ENCODE measurements at regions not wholly inside any gene's neighbourhood (a gene's known extent, or its start where the extent isn't known, plus 50 kb on each side); places are given as distances from the start of the nearest gene placed in this dataset.

GRCh38 chr12:13592063-13592942 lies 389.1 kb downstream of the GRIN2B start:
- no peak overlapping the region for H3K27ac ChIP-seq
- DNase-seq: no peak
- ATAC-seq: no peak
- no peak for TF ChIP-seq CTCF (IDR thresholded peaks at IDR 0.05)
- H3K4me1 ChIP-seq: no peaks in the 10 kb centered on the region
- WGBS, 3 donors: 85 to 93% (median 87%) methylated on average over 3 of the region's 3 CpGs
- H3K4me3 ChIP-seq: no peak overlapping the region
- intact Hi-C loops (cut with DNase I): no loop called here
- H3K9me3 ChIP-seq: no peaks in the 10 kb centered on the region
- H3K27me3 ChIP-seq (ENCODE audit: insufficient read depth in 3 of 3, low read length in 2 of 3): no peaks in the 10 kb centered on the region
- H3K36me3 ChIP-seq (ENCODE audit: insufficient read depth in 1 of 2, low read depth in 1 of 2): no peaks in the 10 kb centered on the region

GRCh38 chr12:13591488-13591887 lies 389.9 kb downstream of the GRIN2B start:
- intact Hi-C loops (cut with DNase I): no loop called here
- H3K27ac ChIP-seq: no peak overlapping the region
- no peaks in the 10 kb centered on the region for H3K27me3 ChIP-seq (ENCODE audit: insufficient read depth in 3 of 3, low read length in 2 of 3)
- no peaks in the 10 kb centered on the region for H3K36me3 ChIP-seq (ENCODE audit: insufficient read depth in 1 of 2, low read depth in 1 of 2)
- H3K9me3 ChIP-seq: no peaks in the 10 kb centered on the region
- DNase-seq: no peak
- no peak overlapping the region for H3K4me3 ChIP-seq
- ATAC-seq: no peak
- no peaks in the 10 kb centered on the region for H3K4me1 ChIP-seq
- TF ChIP-seq CTCF (IDR thresholded peaks at IDR 0.05): no peak

- Histone ChIP-seq H3K9me3 (no peaks in the 10 kb centered on the region), H3K36me3 (ENCODE audit: insufficient read depth in 1 of 2, low read depth in 1 of 2) (no peaks in the 10 kb centered on the region), H3K27me3 (ENCODE audit: insufficient read depth in 3 of 3, low read length in 2 of 3) (no peaks in the 10 kb centered on the region), H3K27ac (no peak overlapping the region), H3K4me3 (no peak overlapping the region), H3K4me1 (no peaks in the 10 kb centered on the region)
- intact Hi-C loops (cut with DNase I): no loop called here
- WGBS, 3 donors: 78 to 86% (median 85%) methylated on average over 6 of the region's 6 CpGs
- ATAC-seq (no peak), DNase-seq (no peak)
- TF ChIP-seq CTCF (IDR thresholded peaks at IDR 0.05): no peak
These were observed 390.3 kb downstream of the GRIN2B start for GRCh38 chr12:13591059-13591458.

GRCh38 chr12:13588574-13588973 lies 392.0 kb downstream of the EMP1 start:
- no peak for ATAC-seq
- Histone ChIP-seq H3K27me3 (ENCODE audit: insufficient read depth in 3 of 3, low read length in 2 of 3) (no peaks in the 10 kb centered on the region), H3K4me3 (no peak overlapping the region), H3K4me1 (no peaks in the 10 kb centered on the region), H3K27ac (no peak overlapping the region), H3K9me3 (no peaks in the 10 kb centered on the region), H3K36me3 (ENCODE audit: insufficient read depth in 1 of 2, low read depth in 1 of 2) (no peaks in the 10 kb centered on the region)
- 66 to 71% (median 67%) methylated on average over 4 of the region's 4 CpGs for WGBS, 3 donors
- intact Hi-C loops (cut with DNase I): no loop called here
- no peak for DNase-seq
- no peak for TF ChIP-seq CTCF (IDR thresholded peaks at IDR 0.05)
